ENCODE measurements at regions not wholly inside any gene's neighbourhood (a gene's known extent, or its start where the extent isn't known, plus 50 kb on each side); places are given as distances from the start of the nearest gene placed in this dataset.

DNA sequence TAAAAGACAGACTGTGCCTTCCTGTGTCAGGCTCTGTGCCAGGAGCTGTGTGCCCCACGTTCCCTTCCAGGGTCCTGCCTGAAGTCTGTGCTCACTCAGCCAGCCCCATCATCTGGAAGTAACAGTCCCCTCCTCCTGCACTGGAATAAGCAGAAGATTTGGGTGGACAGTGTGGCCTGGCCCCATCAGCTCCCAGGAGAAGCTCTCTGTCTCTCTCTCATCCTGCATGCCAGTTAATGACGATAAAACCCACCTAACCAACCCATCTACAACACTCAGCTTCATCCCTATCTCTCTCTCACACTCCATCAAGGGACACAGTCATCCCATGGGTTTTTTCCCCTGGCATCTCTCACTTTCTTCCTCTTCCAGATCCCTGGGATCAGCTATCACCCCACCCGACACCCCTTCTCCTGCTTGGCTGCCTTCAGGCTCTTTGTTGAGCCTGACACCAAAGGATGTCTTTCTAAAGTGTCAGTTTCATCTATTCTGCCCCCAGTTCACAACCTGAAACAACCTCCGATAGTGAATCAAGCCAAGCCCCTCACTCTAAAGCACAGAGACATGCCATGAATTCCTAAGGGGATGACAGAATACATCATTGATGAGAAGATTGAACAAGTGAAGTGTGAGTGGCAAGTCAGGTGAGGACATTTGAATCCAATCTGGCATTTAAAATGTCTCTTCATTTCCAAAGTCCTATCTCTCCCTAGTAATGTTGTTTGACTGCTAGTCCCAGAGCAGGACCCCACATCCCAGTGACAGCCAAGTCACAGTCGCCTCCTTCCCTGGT is 91.4 kb upstream of the TOP3B start:
- CTCF ChIA-PET = no interaction called here
- Histone ChIP-seq H2AFZ (ENCODE audit: low read depth, low read length) (no peak overlapping the region), H3K79me2 (ENCODE audit: control insufficient read depth, insufficient read depth, low read length) (no peaks in the 10 kb centered on the region), H3K4me1 (ENCODE audit: control insufficient read depth, extremely low read depth, insufficient read depth, low read length) (no peaks in the 10 kb centered on the region), H3K27me3 (ENCODE audit: control insufficient read depth in 2 of 2, insufficient read depth in 2 of 2, low read length in 2 of 2) (peaks cover 21% of the 10 kb centered on the region in 2 experiments), H4K20me1 (replicated peaks; ENCODE audit: control insufficient read depth, extremely low read depth, insufficient read depth, low read length) (no peaks in the 10 kb centered on the region), H3K9me3 (replicated peaks; ENCODE audit: control insufficient read depth, insufficient read depth, low read length) (no peaks in the 10 kb centered on the region), H3K4me2 (ENCODE audit: insufficient read depth, low read length) (no peak overlapping the region), H3K9me1 (replicated peaks; ENCODE audit: control insufficient read depth, extremely low read depth, insufficient read depth, low read length) (no peaks in the 10 kb centered on the region), H3K36me3 (ENCODE audit: control insufficient read depth in 2 of 2, extremely low read depth in 1 of 2, insufficient read depth in 2 of 2, low read length in 2 of 2) (no peaks in the 10 kb centered on the region), H3K27ac (ENCODE audit: insufficient read depth, low read depth, low read length) (no peak overlapping the region), H3K4me3 (replicated peaks in 1 of 3; ENCODE audit: insufficient read depth in 1 of 3, low read depth in 1 of 3, low read length in 3 of 3) (no peak overlapping the region), H3K9ac (replicated peaks; ENCODE audit: extremely low read depth, insufficient read depth, low read length) (no peak overlapping the region)
- TF ChIP-seq CTCF (IDR thresholded peaks at IDR 0.05; ENCODE audit: extremely low read depth in 1 of 2, insufficient read depth in 1 of 2, low read depth in 1 of 2, low read length in 2 of 2) = no peak
- no peak for TF ChIP-seq MAX (IDR thresholded peaks at IDR 0.05; ENCODE audit: insufficient read depth, insufficient read length)
- TF ChIP-seq POLR2A (IDR thresholded peaks at IDR 0.05; ENCODE audit: low read depth, low read length) = no peak
- TF ChIP-seq JUN (IDR thresholded peaks at IDR 0.05; ENCODE audit: borderline replicate concordance, insufficient read depth, insufficient read length, low read depth) = no peak
- no peak for TF ChIP-seq EZH2 (IDR thresholded peaks at IDR 0.05; ENCODE audit: borderline replicate concordance, low read depth, low read length, severe bottlenecking)
- no peak for TF ChIP-seq POLR2AphosphoS5 (IDR thresholded peaks at IDR 0.05; ENCODE audit: insufficient read depth, low read depth, low read length)
- no peak for TF ChIP-seq GATA2 (IDR thresholded peaks at IDR 0.05; ENCODE audit: insufficient read depth, insufficient read length, low read depth, low read length)
- TF ChIP-seq FOS (IDR thresholded peaks at IDR 0.05; ENCODE audit: borderline replicate concordance, insufficient read depth, low read length) = no peak
- TF ChIP-seq MYC (IDR thresholded peaks at IDR 0.05; ENCODE audit: low read depth, low read length) = no peak
- FAIRE-seq (no peak), DNase-seq (ENCODE audit: low read depth, low spot score) (no peak)
- dilution Hi-C loops (cut with MboI; ENCODE audit: extremely low pct_ligation_motif_present, low sequenced_read_pairs) (no loop called here), intact Hi-C loops (cut with micrococcal nuclease) (no loop called here)
- BruUV-seq (replicated peaks) = no TSS peak
- POLR2A ChIA-PET = no interaction called here

Measured in endothelial cell of umbilical vein (primary cell).